GM19468 (cell line): ENCODE measurements at regions not wholly inside any gene's neighbourhood (a gene's known extent, or its start where the extent isn't known, plus 50 kb on each side); places are given as distances from the start of the nearest gene placed in this dataset.

Experiments used
- ATAC-seq: cut with Tn5 transposase; IDR thresholded peaks from one replicate; pipeline ENCODE4 v1.9.1; 2021; ENCODE audit warnings: mild to moderate bottlenecking, moderate library complexity, moderate number of reproducible peaks; ENCODE audit not compliant: unreplicated experiment; ENCODE audit errors: extremely low read depth

- no peak for ATAC-seq
These were observed 324.9 kb upstream of the NFIA start for GRCh38 chr1:60757485-60757884.

GRCh38 chr1:60753036-60753900 lies 329.1 kb upstream of the NFIA start:
- no peak for ATAC-seq

- no peak for ATAC-seq
These were observed 331.1 kb upstream of the NFIA start for GRCh38 chr1:60751306-60751705.

- no peak for ATAC-seq
These were observed 335.0 kb upstream of the NFIA start for GRCh38 chr1:60747353-60747752.

GRCh38 chr1:60746278-60746791 lies 336.0 kb upstream of the NFIA start:
- no peak for ATAC-seq

- no peak for ATAC-seq
These were observed 336.9 kb upstream of the NFIA start for GRCh38 chr1:60745484-60745883.

- no peak for ATAC-seq
These were observed 340.0 kb upstream of the NFIA start for GRCh38 chr1:60742339-60742738.

GRCh38 chr1:60740154-60740553 lies 342.2 kb upstream of the NFIA start:
- no peak for ATAC-seq

- no peak for ATAC-seq
These were observed 342.6 kb upstream of the NFIA start for GRCh38 chr1:60739729-60740128.

- no peak for ATAC-seq
These were observed 349.4 kb upstream of the NFIA start for GRCh38 chr1:60732977-60733401.

- no peak for ATAC-seq
These were observed 351.0 kb upstream of the NFIA start for GRCh38 chr1:60731321-60731720.

- no peak for ATAC-seq
These were observed 354.8 kb upstream of the NFIA start for GRCh38 chr1:60727552-60727951.

GRCh38 chr1:60716472-60716871 lies 365.9 kb upstream of the NFIA start:
- ATAC-seq: no peak

- ATAC-seq: no peak
These were observed 366.4 kb upstream of the NFIA start for GRCh38 chr1:60715970-60716369.

- ATAC-seq: no peak
These were observed 372.9 kb upstream of the NFIA start for GRCh38 chr1:60709426-60709825.

- no peak for ATAC-seq
These were observed 377.3 kb upstream of the NFIA start for GRCh38 chr1:60705026-60705425.

GRCh38 chr1:60703155-60703554 lies 379.2 kb upstream of the NFIA start:
- ATAC-seq: no peak

- ATAC-seq: no peak
These were observed 383.0 kb upstream of the NFIA start for GRCh38 chr1:60699325-60699724.

- no peak for ATAC-seq
These were observed 385.0 kb upstream of the NFIA start for GRCh38 chr1:60697204-60697994.

GRCh38 chr1:60696512-60696911 lies 385.8 kb upstream of the NFIA start:
- no peak for ATAC-seq

- ATAC-seq: no peak
These were observed 386.6 kb upstream of the NFIA start for GRCh38 chr1:60695716-60696171.
